ENCODE measurements at regions not wholly inside any gene's neighbourhood (a gene's known extent, or its start where the extent isn't known, plus 50 kb on each side); places are given as distances from the start of the nearest gene placed in this dataset.

DNA sequence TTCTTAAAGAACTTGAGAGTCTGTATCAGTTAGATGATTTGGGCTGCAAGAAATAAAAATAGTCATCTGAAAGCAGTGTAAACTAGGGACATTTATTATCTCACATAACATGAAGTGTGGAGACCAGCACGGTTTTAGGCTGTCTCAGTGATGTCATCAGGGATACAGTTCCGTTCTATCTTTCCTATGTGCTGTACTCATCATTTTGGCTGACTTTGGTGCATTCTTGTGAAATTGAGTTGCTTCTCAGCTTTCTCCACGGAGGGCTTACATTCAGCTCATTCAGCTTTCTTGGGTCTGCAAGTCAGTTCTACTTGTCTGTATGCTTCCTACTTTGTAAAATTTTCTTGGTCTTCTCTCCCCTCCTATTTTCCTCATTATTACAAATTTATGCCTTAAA lies 51.8 kb upstream of the LIN7C start:
- TF ChIP-seq, protein P1, sequence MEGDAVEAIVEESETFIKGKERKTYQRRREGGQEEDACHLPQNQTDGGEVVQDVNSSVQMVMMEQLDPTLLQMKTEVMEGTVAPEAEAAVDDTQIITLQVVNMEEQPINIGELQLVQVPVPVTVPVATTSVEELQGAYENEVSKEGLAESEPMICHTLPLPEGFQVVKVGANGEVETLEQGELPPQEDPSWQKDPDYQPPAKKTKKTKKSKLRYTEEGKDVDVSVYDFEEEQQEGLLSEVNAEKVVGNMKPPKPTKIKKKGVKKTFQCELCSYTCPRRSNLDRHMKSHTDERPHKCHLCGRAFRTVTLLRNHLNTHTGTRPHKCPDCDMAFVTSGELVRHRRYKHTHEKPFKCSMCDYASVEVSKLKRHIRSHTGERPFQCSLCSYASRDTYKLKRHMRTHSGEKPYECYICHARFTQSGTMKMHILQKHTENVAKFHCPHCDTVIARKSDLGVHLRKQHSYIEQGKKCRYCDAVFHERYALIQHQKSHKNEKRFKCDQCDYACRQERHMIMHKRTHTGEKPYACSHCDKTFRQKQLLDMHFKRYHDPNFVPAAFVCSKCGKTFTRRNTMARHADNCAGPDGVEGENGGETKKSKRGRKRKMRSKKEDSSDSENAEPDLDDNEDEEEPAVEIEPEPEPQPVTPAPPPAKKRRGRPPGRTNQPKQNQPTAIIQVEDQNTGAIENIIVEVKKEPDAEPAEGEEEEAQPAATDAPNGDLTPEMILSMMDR (conservative IDR thresholded peaks at IDR 0.05; ENCODE audit: low read depth, low read length), result no peak
- TF ChIP-seq EZH2 (IDR thresholded peaks at IDR 0.05; ENCODE audit: borderline replicate concordance, low read depth, low read length, poor library complexity, severe bottlenecking), result no peak
